GM21515 (cell line): ENCODE measurements at regions not wholly inside any gene's neighbourhood (a gene's known extent, or its start where the extent isn't known, plus 50 kb on each side); places are given as distances from the start of the nearest gene placed in this dataset.

Experiments used
- ATAC-seq: cut with Tn5 transposase; IDR thresholded peaks from one replicate; pipeline ENCODE4 v1.9.1; 2021; ENCODE audit not compliant: unreplicated experiment

GRCh38 chr2:196224756-196225155 is 53.4 kb upstream of the STK17B start:
- no peak for ATAC-seq

GRCh38 chr2:196225213-196225612 is 53.8 kb upstream of the STK17B start:
- ATAC-seq, result no peak

GRCh38 chr2:196226058-196226706 is 54.8 kb upstream of the STK17B start:
- ATAC-seq, result no peak

GRCh38 chr2:196226707-196227065 is 55.3 kb upstream of the STK17B start:
- no peak for ATAC-seq

GRCh38 chr2:196229013-196229412 is 57.6 kb upstream of the STK17B start:
- no peak for ATAC-seq

- no peak for ATAC-seq
These were observed 58.9 kb upstream of the STK17B start for GRCh38 chr2:196230061-196230854.

GRCh38 chr2:196233021-196233804 is 61.8 kb upstream of the STK17B start:
- ATAC-seq, result peak; percentile 7

GRCh38 chr2:196233805-196234475 is 62.6 kb upstream of the STK17B start:
- ATAC-seq, result peak; percentile 83

GRCh38 chr2:196234672-196235071 is 63.3 kb upstream of the STK17B start:
- no peak for ATAC-seq

- no peak for ATAC-seq
These were observed 67.5 kb upstream of the STK17B start for GRCh38 chr2:196238836-196239380.

GRCh38 chr2:196239622-196240587 is 68.5 kb upstream of the STK17B start:
- ATAC-seq, result peak; percentile 82

- ATAC-seq, result no peak
These were observed 69.8 kb upstream of the STK17B start for GRCh38 chr2:196241175-196241574.

GRCh38 chr2:196242131-196242620 is 70.8 kb upstream of the STK17B start:
- peak; percentile 77 for ATAC-seq

- ATAC-seq, result no peak
These were observed 73.1 kb upstream of the STK17B start for GRCh38 chr2:196244516-196244915.

- no peak for ATAC-seq
These were observed 73.6 kb upstream of the STK17B start for GRCh38 chr2:196244966-196245365.

GRCh38 chr2:196245378-196246140 is 74.2 kb upstream of the STK17B start:
- no peak for ATAC-seq

- ATAC-seq, result no peak
These were observed 76.0 kb upstream of the STK17B start for GRCh38 chr2:196247114-196247975.

GRCh38 chr2:196247976-196248280 is 76.5 kb upstream of the STK17B start:
- no peak for ATAC-seq
